ENCODE measurements at regions not wholly inside any gene's neighbourhood (a gene's known extent, or its start where the extent isn't known, plus 50 kb on each side); places are given as distances from the start of the nearest gene placed in this dataset.

GRCh38 chr9:11828201-11828600, 865.0 kb upstream of the TYRP1 start:
- ChIA-PET CTCF (no interaction called here), POLR2A (no interaction called here)
- DNase-seq (ENCODE audit: low read depth, low spot score), result no peak
- no peak overlapping the region for H3K4me3 ChIP-seq (ENCODE audit: low read depth, low read length)
- TF ChIP-seq CTCF (IDR thresholded peaks at IDR 0.05; ENCODE audit: insufficient read depth, low read length, missing control alignments), result no peak

DNA sequence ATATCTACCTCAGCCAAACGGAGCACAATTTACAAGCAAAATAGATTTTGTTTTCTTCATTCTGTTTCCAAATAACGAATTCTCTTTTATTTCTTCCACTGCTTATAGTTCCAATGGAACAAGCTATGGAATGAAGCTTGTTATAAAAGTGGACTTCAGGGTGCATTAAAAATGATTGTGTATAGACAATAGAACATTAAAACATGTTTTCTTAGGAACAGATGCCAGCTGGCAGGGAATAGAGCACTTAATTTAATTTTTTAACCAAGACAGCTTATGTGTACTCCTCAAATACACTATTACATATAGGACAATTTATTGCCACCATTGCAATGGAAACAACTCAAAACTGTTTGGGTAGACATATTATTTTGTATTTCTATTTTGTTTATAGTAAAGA, 860.1 kb upstream of the TYRP1 start:
- H3K4me3 ChIP-seq (ENCODE audit: low read depth, low read length), result no peak overlapping the region
- ChIA-PET POLR2A (no interaction called here), CTCF (no interaction called here)
- no peak for TF ChIP-seq CTCF (IDR thresholded peaks at IDR 0.05; ENCODE audit: insufficient read depth, low read length, missing control alignments)
- DNase-seq (ENCODE audit: low read depth, low spot score), result no peak

DNA sequence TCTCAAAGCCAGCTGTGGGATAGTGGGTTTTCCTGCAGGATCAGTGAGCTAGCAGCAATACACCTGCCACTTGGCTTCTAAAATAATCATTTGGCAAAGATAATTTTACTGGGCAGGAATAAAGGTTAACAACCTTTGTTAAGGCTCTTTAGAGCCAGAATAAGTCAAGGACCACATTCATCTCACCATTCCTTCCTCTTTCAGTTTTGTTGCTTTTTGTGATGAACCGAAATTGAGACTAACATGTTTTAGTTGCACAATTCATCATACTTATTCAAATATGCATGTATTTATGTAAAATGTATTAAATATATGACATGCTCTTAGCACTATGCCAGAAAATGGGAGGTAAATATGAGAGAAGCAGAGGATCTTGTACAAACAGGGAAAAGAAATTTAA, 824.4 kb upstream of the TYRP1 start:
- POLR2A ChIA-PET, result no interaction called here
- DNase-seq (ENCODE audit: low read depth, low spot score), result no peak
- no peak for TF ChIP-seq CTCF (IDR thresholded peaks at IDR 0.05; ENCODE audit: insufficient read depth, low read length, missing control alignments)
- CTCF ChIA-PET, result no interaction called here
- no peak overlapping the region for H3K4me3 ChIP-seq (ENCODE audit: low read depth, low read length)

GRCh38 chr9:11871852-11872251, 821.3 kb upstream of the TYRP1 start:
- H3K4me3 ChIP-seq (ENCODE audit: low read depth, low read length), result no peak overlapping the region

DNA sequence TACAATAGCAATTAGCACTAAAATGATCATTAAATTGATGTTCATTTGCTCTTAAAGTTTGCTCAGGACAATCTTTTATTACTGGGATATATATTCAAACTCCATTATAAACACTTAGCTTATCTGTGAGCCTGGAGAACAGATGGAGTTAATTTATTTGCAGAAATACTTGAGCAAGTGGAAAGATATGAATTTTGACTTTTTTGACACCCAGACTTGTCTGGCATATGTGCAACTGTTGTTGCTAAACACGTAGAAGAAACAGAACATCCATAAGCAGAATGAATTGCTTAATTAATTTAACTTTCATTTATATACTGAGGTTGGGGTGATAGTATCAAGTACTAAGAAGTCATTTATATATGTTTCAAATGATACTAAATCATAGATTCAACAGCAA, 820.7 kb upstream of the TYRP1 start:
- ChIA-PET POLR2A (no interaction called here), CTCF (no interaction called here)
- no peak for TF ChIP-seq CTCF (IDR thresholded peaks at IDR 0.05; ENCODE audit: insufficient read depth, low read length, missing control alignments)
- DNase-seq (ENCODE audit: low read depth, low spot score), result no peak
- H3K4me3 ChIP-seq (ENCODE audit: low read depth, low read length), result no peak overlapping the region

More at GRCh38 chr9:11871852-11872251, 821.3 kb upstream of the TYRP1 start:
- no peak for TF ChIP-seq CTCF (IDR thresholded peaks at IDR 0.05; ENCODE audit: insufficient read depth, low read length, missing control alignments)
- ChIA-PET POLR2A (no interaction called here), CTCF (no interaction called here)
- no peak for DNase-seq (ENCODE audit: low read depth, low spot score)

DNA sequence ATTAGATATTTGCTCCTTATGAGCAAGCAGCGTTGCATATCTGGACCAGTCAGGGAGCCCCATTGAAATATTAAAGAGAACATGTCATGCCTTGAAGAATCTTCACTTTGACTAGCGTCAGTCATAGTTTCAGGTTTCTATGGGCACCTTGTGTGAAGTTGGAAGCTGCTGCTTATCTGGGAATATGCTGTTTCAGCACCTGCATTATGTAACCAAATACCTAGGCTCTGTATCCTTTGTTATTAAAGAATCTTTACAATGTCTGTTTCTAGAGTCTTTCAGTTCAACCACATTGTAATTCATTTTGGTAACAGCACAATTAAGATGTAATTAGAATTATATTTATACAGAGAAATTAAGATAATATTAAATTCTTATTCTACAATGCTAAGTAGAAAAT, 818.8 kb upstream of the TYRP1 start:
- no peak for DNase-seq (ENCODE audit: low read depth, low spot score)
- TF ChIP-seq CTCF (IDR thresholded peaks at IDR 0.05; ENCODE audit: insufficient read depth, low read length, missing control alignments), result no peak
- POLR2A ChIA-PET, result no interaction called here

More for the DNA sequence above, 818.8 kb upstream of the TYRP1 start:
- no peak overlapping the region for H3K4me3 ChIP-seq (ENCODE audit: low read depth, low read length)
- CTCF ChIA-PET, result no interaction called here

Measured in AG04449 (cell line).